Gastroesophageal sphincter (tissue), 3 donors: ENCODE measurements at regions not wholly inside any gene's neighbourhood (a gene's known extent, or its start where the extent isn't known, plus 50 kb on each side); places are given as distances from the start of the nearest gene placed in this dataset.

Experiments
- POLR2AphosphoS5 ChIP-seq: sonication (generic); formaldehyde crosslinking; IDR thresholded peaks from one replicate; pipeline ENCODE4 v1.6.1; 2017; ENCODE audit warnings: antibody characterized with exemption
- TF ChIP-seq, protein P1 (sequence below), 4 experiments: fragments of 200-600 bp in 2 of 4; fragments of 450-650 bp in 2 of 4; sonication (generic) in 1 of 4; IDR thresholded peaks; one replicate each; pipeline ENCODE4 v1.5.1; 2017 to 2019; ENCODE audit warnings: antibody characterized with exemption in 4 of 4, mild to moderate bottlenecking in 2 of 4, moderate library complexity in 2 of 4

GRCh38 chr2:71813807-71814470 lies 333.7 kb downstream of the CYP26B1 start:
- TF ChIP-seq, protein P1, sequence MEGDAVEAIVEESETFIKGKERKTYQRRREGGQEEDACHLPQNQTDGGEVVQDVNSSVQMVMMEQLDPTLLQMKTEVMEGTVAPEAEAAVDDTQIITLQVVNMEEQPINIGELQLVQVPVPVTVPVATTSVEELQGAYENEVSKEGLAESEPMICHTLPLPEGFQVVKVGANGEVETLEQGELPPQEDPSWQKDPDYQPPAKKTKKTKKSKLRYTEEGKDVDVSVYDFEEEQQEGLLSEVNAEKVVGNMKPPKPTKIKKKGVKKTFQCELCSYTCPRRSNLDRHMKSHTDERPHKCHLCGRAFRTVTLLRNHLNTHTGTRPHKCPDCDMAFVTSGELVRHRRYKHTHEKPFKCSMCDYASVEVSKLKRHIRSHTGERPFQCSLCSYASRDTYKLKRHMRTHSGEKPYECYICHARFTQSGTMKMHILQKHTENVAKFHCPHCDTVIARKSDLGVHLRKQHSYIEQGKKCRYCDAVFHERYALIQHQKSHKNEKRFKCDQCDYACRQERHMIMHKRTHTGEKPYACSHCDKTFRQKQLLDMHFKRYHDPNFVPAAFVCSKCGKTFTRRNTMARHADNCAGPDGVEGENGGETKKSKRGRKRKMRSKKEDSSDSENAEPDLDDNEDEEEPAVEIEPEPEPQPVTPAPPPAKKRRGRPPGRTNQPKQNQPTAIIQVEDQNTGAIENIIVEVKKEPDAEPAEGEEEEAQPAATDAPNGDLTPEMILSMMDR (IDR thresholded peaks at IDR 0.05): no peak
- TF ChIP-seq POLR2AphosphoS5: no peak
